ENCODE measurements at regions not wholly inside any gene's neighbourhood (a gene's known extent, or its start where the extent isn't known, plus 50 kb on each side); places are given as distances from the start of the nearest gene placed in this dataset.
"Not testable (repeated sequence)": the region's sequence is repeated elsewhere in the genome, so short reads cannot be mapped to it uniquely, and the experiment has no call there.

DNA sequence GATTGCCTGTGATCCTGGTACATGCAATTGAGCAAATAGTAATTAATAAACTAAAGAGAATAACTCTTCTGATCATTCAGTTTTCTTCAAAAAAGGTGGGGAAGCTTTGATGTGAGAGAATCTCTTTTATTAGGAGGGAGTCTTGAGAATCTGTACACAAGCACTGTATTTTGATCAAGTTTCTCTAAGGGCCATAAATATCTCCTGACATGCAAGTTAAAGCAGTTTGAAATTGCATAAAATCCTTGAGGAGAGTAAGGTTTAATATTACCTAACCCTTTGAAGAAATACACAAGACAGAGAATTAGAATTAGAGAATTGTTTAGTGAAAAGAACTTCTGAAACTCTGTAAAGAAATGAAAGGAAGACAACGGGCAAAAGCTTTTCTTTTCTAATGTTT lies 326.9 kb downstream of the FAT4 start:
- Histone ChIP-seq H3K27me3 (ENCODE audit: control insufficient read depth, insufficient read depth, low read length) (no peaks in the 10 kb centered on the region), H3K4me3 (ENCODE audit: insufficient read depth, low read depth, low read length) (no peak overlapping the region), H3K36me3 (replicated peaks; ENCODE audit: control insufficient read depth, insufficient read depth, low read length) (no peaks in the 10 kb centered on the region)
- DNase-seq, result no peak

- no peaks in the 10 kb centered on the region for H3K27me3 ChIP-seq (ENCODE audit: control insufficient read depth, insufficient read depth, low read length)
- no peaks in the 10 kb centered on the region for H3K36me3 ChIP-seq (replicated peaks; ENCODE audit: control insufficient read depth, insufficient read depth, low read length)
- H3K4me3 ChIP-seq (ENCODE audit: insufficient read depth, low read depth, low read length), result no peak overlapping the region
- no peak for DNase-seq
Measured at GRCh38 chr4:125642645-125643044, 327.9 kb downstream of the FAT4 start.

DNA sequence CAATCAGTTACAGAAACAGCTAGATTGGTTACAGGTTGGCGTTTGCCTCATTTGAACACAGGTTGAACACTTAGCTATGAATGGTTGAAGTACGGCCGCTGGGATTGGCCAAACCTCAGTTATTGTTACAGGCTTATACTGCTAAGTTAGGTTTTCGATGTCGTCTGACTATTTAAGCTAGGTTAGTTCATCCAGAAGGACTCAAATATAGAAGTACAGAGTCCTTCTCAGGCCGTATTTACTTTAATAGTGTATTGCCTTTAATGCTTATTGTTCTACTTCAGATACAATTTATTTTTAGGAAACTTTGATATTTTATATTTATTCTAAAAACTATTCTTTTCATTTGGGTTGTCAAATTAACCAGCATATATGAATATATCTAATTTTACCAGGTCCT lies 334.7 kb downstream of the FAT4 start:
- Histone ChIP-seq H3K27me3 (ENCODE audit: control insufficient read depth, insufficient read depth, low read length) (no peaks in the 10 kb centered on the region), H3K36me3 (replicated peaks; ENCODE audit: control insufficient read depth, insufficient read depth, low read length) (no peaks in the 10 kb centered on the region), H3K4me3 (ENCODE audit: insufficient read depth, low read depth, low read length) (no peak overlapping the region)
- DNase-seq, result no peak

DNA sequence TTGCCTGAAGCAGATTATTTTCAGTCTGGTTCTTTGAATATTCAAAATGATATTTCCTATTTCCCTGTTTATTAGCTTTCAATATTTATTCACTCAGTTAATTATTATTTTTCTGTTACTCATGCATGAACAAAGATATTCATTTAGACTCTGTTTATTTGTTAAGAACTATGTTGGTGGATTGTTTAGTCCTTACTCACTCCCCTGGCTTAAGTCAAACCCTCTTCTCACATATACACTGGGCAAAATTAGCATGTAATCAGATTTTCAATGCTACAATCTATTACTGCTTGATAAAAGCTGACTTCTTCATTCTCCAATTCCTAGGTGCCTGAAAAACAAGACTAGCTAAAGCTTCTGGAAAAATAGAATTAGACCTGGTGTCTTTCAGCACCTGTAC lies 335.8 kb downstream of the FAT4 start:
- Histone ChIP-seq H3K36me3 (replicated peaks; ENCODE audit: control insufficient read depth, insufficient read depth, low read length) (no peaks in the 10 kb centered on the region), H3K27me3 (ENCODE audit: control insufficient read depth, insufficient read depth, low read length) (no peaks in the 10 kb centered on the region), H3K4me3 (ENCODE audit: insufficient read depth, low read depth, low read length) (no peak overlapping the region)
- DNase-seq, result no peak

- not testable (repeated sequence) for DNase-seq; H3K27me3 ChIP-seq (ENCODE audit: control insufficient read depth, insufficient read depth, low read length); H3K36me3 ChIP-seq (replicated peaks; ENCODE audit: control insufficient read depth, insufficient read depth, low read length); H3K4me3 ChIP-seq (ENCODE audit: insufficient read depth, low read depth, low read length)
Measured at GRCh38 chr4:125651707-125652357, 337.1 kb downstream of the FAT4 start.

DNA sequence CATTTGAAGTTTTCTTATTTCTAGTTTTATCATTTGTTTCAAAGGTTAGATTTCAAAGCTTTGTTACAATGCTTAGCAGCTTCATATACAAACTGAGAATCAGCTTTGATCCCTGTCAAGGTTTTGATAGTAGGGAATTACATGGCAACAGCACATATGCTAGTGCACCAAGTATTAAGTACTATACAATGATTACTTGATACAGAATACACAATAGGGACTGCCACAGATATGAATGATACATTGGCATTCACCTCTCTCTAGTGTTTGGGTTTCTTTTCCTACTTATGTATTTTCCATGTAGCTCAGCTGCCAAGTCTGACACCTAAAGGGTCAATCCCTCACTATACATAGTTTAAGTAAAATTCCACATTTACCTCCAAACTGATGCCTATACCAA lies 344.0 kb downstream of the FAT4 start:
- no peak for DNase-seq
- no peaks in the 10 kb centered on the region for H3K36me3 ChIP-seq (replicated peaks; ENCODE audit: control insufficient read depth, insufficient read depth, low read length)
- no peaks in the 10 kb centered on the region for H3K27me3 ChIP-seq (ENCODE audit: control insufficient read depth, insufficient read depth, low read length)
- H3K4me3 ChIP-seq (ENCODE audit: insufficient read depth, low read depth, low read length), result no peak overlapping the region

GRCh38 chr4:125663896-125664767 lies 349.4 kb downstream of the FAT4 start:
- H3K27me3 ChIP-seq (ENCODE audit: control insufficient read depth, insufficient read depth, low read length), result no peaks in the 10 kb centered on the region
- H3K4me3 ChIP-seq (ENCODE audit: insufficient read depth, low read depth, low read length), result no peak overlapping the region
- no peaks in the 10 kb centered on the region for H3K36me3 ChIP-seq (replicated peaks; ENCODE audit: control insufficient read depth, insufficient read depth, low read length)
- DNase-seq, result no peak

GRCh38 chr4:125666635-125667034 lies 351.9 kb downstream of the FAT4 start:
- no peak for DNase-seq
- H3K27me3 ChIP-seq (ENCODE audit: control insufficient read depth, insufficient read depth, low read length), result no peaks in the 10 kb centered on the region
- no peak overlapping the region for H3K4me3 ChIP-seq (ENCODE audit: insufficient read depth, low read depth, low read length)
- no peaks in the 10 kb centered on the region for H3K36me3 ChIP-seq (replicated peaks; ENCODE audit: control insufficient read depth, insufficient read depth, low read length)

GRCh38 chr4:125676156-125676555 lies 361.4 kb downstream of the FAT4 start:
- no peaks in the 10 kb centered on the region for H3K36me3 ChIP-seq (replicated peaks; ENCODE audit: control insufficient read depth, insufficient read depth, low read length)
- H3K4me3 ChIP-seq (ENCODE audit: insufficient read depth, low read depth, low read length), result no peak overlapping the region
- H3K27me3 ChIP-seq (ENCODE audit: control insufficient read depth, insufficient read depth, low read length), result no peaks in the 10 kb centered on the region
- DNase-seq, result no peak

GRCh38 chr4:125676583-125676982 lies 361.8 kb downstream of the FAT4 start:
- Histone ChIP-seq H3K27me3 (ENCODE audit: control insufficient read depth, insufficient read depth, low read length) (no peaks in the 10 kb centered on the region), H3K4me3 (ENCODE audit: insufficient read depth, low read depth, low read length) (no peak overlapping the region), H3K36me3 (replicated peaks; ENCODE audit: control insufficient read depth, insufficient read depth, low read length) (no peaks in the 10 kb centered on the region)
- no peak for DNase-seq

DNA sequence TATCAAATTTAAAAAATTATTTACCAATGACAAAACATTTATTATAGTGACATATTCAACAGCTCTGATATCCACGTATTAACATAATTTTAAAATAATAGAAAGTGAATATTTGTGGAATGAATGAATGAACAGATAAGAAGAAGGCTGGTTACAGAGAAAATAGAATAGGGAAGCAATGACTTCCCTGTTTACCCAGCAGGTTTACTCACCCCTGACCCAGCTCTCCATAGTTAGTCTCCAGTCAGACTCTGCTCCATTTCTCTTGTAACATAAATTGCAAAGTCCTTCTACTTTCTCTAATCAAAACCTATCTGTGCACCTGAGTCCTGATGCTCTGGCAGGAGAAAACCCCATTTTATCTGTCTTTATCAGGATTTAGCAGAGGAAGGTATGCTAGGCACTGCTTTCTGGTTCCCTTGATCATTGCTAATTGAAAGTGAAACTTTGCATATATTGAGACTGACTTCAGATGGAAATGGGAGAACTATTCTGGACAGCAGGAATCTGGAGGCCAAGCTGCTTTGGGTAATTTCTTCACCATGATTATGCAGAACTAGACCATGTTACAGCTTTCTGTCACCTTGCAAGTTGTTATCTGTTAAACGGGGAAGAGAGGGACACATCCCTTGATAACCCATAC lies 363.0 kb downstream of the FAT4 start:
- Histone ChIP-seq H3K4me3 (ENCODE audit: insufficient read depth, low read depth, low read length) (no peak overlapping the region), H3K36me3 (replicated peaks; ENCODE audit: control insufficient read depth, insufficient read depth, low read length) (no peaks in the 10 kb centered on the region), H3K27me3 (ENCODE audit: control insufficient read depth, insufficient read depth, low read length) (no peaks in the 10 kb centered on the region)
- DNase-seq, result no peak

GRCh38 chr4:125679989-125680388 lies 365.2 kb downstream of the FAT4 start:
- no peak overlapping the region for H3K4me3 ChIP-seq (ENCODE audit: insufficient read depth, low read depth, low read length)
- DNase-seq, result no peak
- H3K27me3 ChIP-seq (ENCODE audit: control insufficient read depth, insufficient read depth, low read length), result no peaks in the 10 kb centered on the region
- no peaks in the 10 kb centered on the region for H3K36me3 ChIP-seq (replicated peaks; ENCODE audit: control insufficient read depth, insufficient read depth, low read length)

DNA sequence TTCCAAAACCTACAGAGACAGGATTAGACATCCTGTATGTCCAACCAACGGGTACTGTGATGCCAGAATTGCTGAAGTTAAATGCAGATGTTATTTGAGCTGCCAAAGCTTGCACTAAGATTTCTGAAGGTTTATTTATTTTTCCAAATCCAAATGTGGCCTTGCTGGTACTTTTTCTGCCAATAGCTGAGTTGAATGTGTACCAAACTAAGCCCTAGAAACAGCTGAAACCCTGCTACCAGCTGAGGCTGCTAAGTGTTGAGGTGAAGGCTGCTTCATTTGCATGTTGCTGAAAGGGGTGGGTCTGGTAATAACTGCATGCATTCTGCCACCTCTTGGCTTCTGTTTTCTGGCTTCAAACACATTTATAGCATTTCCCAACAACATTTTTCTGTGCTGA lies 366.5 kb downstream of the FAT4 start:
- H3K27me3 ChIP-seq (ENCODE audit: control insufficient read depth, insufficient read depth, low read length), result no peaks in the 10 kb centered on the region
- H3K36me3 ChIP-seq (replicated peaks; ENCODE audit: control insufficient read depth, insufficient read depth, low read length), result no peaks in the 10 kb centered on the region
- no peak overlapping the region for H3K4me3 ChIP-seq (ENCODE audit: insufficient read depth, low read depth, low read length)
- peak; percentile 42 for DNase-seq

GRCh38 chr4:125682730-125683129 lies 368.0 kb downstream of the FAT4 start:
- no peaks in the 10 kb centered on the region for H3K27me3 ChIP-seq (ENCODE audit: control insufficient read depth, insufficient read depth, low read length)
- no peaks in the 10 kb centered on the region for H3K36me3 ChIP-seq (replicated peaks; ENCODE audit: control insufficient read depth, insufficient read depth, low read length)
- H3K4me3 ChIP-seq (ENCODE audit: insufficient read depth, low read depth, low read length), result no peak overlapping the region
- no peak for DNase-seq

- Histone ChIP-seq H3K27me3 (ENCODE audit: control insufficient read depth, insufficient read depth, low read length) (no peaks in the 10 kb centered on the region), H3K36me3 (replicated peaks; ENCODE audit: control insufficient read depth, insufficient read depth, low read length) (no peaks in the 10 kb centered on the region)
- no peak for DNase-seq
Measured at GRCh38 chr4:125688841-125689240, 374.1 kb downstream of the FAT4 start.

More at GRCh38 chr4:125688841-125689240, 374.1 kb downstream of the FAT4 start:
- H3K4me3 ChIP-seq (ENCODE audit: insufficient read depth, low read depth, low read length), result no peak overlapping the region

All from H7 (cell line).